GM06990 (cell line): ENCODE measurements at regions not wholly inside any gene's neighbourhood (a gene's known extent, or its start where the extent isn't known, plus 50 kb on each side); places are given as distances from the start of the nearest gene placed in this dataset.

Source experiments
- DNase-seq: peaks from one replicate; pipeline ENCODE4 v3.0.0-alpha.2; 2011; ENCODE audit not compliant: insufficient read length; ENCODE audit errors: extremely low read depth
- H3K27me3 ChIP-seq: replicated peaks from 2 replicates; pipeline ENCODE4 v1.6.0; 2011; ENCODE audit warnings: low read length; ENCODE audit not compliant: control insufficient read depth, insufficient read depth
- H3K36me3 ChIP-seq: 2 replicates; pipeline ENCODE4 v1.5.1; 2011; ENCODE audit warnings: low read length; ENCODE audit not compliant: control insufficient read depth, insufficient read depth
- H3K4me3 ChIP-seq: replicated peaks from 2 replicates; pipeline ENCODE4 v1.5.1; 2011; ENCODE audit warnings: low read depth, mild to moderate bottlenecking, control low read depth, low read length
- CTCF ChIP-seq: IDR thresholded peaks from 2 replicates; pipeline ENCODE4 v1.5.1; 2011; ENCODE audit warnings: low read length, control low read depth, mild to moderate bottlenecking, inconsistent platforms; ENCODE audit not compliant: insufficient read depth, poor library complexity, severe bottlenecking

DNA sequence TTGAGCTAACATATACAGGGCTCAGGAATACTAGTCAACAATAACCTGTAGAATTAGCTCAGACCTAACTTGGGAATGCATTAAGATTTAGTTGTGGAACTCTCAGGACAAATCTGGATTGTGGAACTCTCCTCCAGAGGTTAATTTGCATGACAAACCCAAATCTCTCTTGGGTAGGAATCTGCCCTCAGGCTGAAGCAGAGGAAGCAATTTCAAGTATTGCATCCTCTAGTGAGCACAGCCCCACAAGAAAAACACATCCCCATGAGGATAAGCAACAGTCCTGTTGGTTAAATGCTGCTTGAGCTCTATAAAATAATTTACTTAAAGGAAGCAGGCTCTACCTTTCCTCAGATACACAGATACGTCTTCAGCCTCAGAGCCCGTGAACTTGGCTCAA is 170.9 kb upstream of the STXBP5 start:
- Histone ChIP-seq H3K27me3 (no peaks in the 10 kb centered on the region), H3K4me3 (no peak overlapping the region), H3K36me3 (no peaks in the 10 kb centered on the region)
- no peak for DNase-seq
- TF ChIP-seq CTCF: no peak

DNA sequence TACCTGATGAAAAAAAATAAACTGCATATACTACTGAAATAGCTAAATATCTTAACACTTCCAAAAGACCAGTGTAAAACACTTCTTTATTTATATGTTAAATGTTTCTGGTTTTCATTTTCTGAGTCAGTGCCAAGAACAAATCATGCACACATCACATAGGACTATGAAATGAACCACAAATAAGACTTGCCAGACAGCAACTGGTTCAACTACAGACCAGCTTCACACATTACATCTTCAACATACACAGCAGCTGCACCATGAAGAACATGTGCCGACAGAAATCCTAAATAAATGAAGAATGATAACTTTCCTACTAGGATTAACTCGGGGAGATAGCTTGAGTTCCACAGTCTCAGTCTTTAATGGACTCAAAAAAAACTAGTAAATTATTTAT is 168.3 kb upstream of the STXBP5 start:
- H3K27me3 ChIP-seq: no peaks in the 10 kb centered on the region
- no peak overlapping the region for H3K4me3 ChIP-seq
- no peak for DNase-seq
- TF ChIP-seq CTCF: no peak
- no peaks in the 10 kb centered on the region for H3K36me3 ChIP-seq

DNA sequence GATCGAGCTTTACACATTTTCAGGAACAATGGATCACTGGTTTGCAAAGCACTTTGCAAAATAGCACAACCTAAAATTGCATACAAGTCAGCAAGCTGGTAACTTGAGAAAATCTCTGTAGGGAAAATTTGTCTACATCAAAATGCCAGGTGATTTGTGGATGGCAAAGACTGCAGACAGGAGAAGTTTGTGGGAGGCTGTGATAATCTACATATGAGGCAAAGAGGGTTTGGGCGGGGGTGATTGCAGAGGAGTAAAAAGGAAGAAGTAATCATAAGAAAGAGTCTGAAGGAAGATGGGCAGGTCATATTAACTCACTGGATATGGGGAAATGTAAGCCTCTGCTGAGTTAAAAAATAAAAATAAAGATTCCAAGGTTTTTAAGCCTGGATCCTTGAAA is 166.3 kb upstream of the STXBP5 start:
- H3K27me3 ChIP-seq: no peaks in the 10 kb centered on the region
- no peak for DNase-seq
- no peak overlapping the region for H3K4me3 ChIP-seq
- TF ChIP-seq CTCF: no peak
- no peaks in the 10 kb centered on the region for H3K36me3 ChIP-seq

DNA sequence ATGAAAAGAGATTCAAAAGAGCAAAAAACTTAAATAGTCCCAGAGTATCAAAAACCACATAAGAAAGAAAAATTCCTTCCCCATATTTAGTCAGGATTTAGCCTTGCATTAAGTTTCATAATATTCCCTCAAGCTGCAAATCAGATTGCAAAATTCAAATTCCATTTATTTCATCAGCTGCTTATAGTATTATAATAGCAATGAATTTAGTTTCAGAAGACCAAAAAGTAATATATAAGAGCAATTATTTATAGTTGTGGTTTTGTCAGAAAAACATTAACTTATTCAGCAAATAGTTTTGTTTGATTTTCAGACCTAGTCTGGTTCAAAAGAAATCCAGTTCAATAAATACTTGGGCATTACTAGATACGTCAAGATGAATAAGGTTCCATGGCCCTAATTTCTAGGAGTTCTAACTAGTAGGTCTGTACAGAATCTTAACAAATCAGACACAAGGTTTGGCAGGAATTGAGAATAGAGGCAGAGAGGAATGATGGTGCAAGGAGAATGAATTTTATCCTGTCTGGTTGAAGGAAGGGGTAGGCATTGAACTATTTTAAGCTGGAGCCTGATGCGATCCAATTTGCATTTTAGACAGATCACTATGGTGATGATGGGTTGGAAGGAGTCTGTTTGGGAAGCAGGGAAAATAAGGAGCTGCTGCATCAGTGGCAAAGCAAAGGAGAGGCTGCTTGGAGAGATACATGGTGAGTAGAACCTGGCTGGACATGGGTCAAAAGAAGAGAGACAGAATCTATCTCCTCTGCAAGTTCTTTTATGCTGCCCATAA is 163.9 kb upstream of the STXBP5 start:
- H3K36me3 ChIP-seq: no peaks in the 10 kb centered on the region
- no peak for TF ChIP-seq CTCF
- H3K4me3 ChIP-seq: no peak overlapping the region
- no peaks in the 10 kb centered on the region for H3K27me3 ChIP-seq
- DNase-seq: no peak

DNA sequence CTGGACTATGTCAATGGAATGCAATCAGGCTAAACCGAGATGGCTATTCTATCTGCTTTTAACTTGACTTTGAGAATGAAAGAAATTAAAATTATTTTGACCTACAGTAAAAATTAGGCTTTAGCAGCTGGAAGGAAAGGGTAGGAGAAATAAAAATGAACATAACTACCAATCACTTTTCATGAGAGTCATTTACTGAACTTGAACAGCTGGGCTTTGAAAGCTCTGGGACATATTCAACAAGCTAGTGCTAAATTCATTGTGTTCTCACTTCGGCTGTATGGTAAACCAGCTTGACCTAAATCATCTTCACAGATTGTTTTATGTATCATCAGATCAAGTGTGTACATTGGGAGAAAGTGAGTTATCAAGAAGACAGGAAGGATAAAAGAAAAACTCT is 161.5 kb upstream of the STXBP5 start:
- no peak for DNase-seq
- TF ChIP-seq CTCF: no peak
- H3K27me3 ChIP-seq: no peaks in the 10 kb centered on the region
- no peak overlapping the region for H3K4me3 ChIP-seq
- H3K36me3 ChIP-seq: no peaks in the 10 kb centered on the region
